Uterus (tissue), 3 donors: ENCODE measurements at regions not wholly inside any gene's neighbourhood (a gene's known extent, or its start where the extent isn't known, plus 50 kb on each side); places are given as distances from the start of the nearest gene placed in this dataset.

Experiments used
- DNase-seq, 2 donors: peaks; one replicate each; pipeline ENCODE4 v3.0.0-alpha.2; 2019 to 2020
- H3K27ac ChIP-seq, 2 donors: fragments of 200-600 bp; sonication (generic); 1 replicate in 1 of 2; 2 replicates in 1 of 2; pipeline ENCODE4 v1.5.1; 2016 to 2018
- H3K27me3 ChIP-seq, 2 donors: fragments of 200-600 bp; sonication (generic); one replicate each; pipeline ENCODE4 v1.5.1; 2018 to 2019; ENCODE audit warnings: control low read depth in 1 of 2
- H3K36me3 ChIP-seq, 2 donors: fragments of 200-600 bp; sonication (generic); one replicate each; pipeline ENCODE4 v1.5.1; 2019; ENCODE audit warnings: control low read depth in 1 of 2
- H3K4me1 ChIP-seq, 2 donors: fragments of 200-600 bp; sonication (generic); one replicate each; pipeline ENCODE4 v1.5.1; 2018 to 2019; ENCODE audit warnings: control low read depth in 1 of 2
- H3K4me3 ChIP-seq, 2 donors: fragments of 200-600 bp; sonication (generic); 1 replicate in 1 of 2; 2 replicates in 1 of 2; pipeline ENCODE4 v1.5.1; 2018 to 2019; ENCODE audit warnings: mild to moderate bottlenecking in 1 of 2
- H3K9me3 ChIP-seq, 2 donors: fragments of 200-600 bp; sonication (generic); one replicate each; pipeline ENCODE4 v1.5.1; 2019; ENCODE audit warnings: control low read depth in 1 of 2
- CTCF ChIP-seq, 4 experiments: fragments of 200-600 bp in 2 of 4; fragments of 450-650 bp in 2 of 4; sonication (generic) in 2 of 4; IDR thresholded peaks; one replicate each; pipeline ENCODE4 v1.5.1; 2016 to 2019; ENCODE audit warnings: antibody characterized with exemption in 4 of 4, mild to moderate bottlenecking in 2 of 4, moderate library complexity in 1 of 4
- POLR2A ChIP-seq, 2 donors: fragments of 450-650 bp; IDR thresholded peaks; one replicate each; pipeline ENCODE4 v1.6.1; 2016; ENCODE audit warnings: antibody characterized with exemption in 2 of 2, mild to moderate bottlenecking in 1 of 2, moderate library complexity in 1 of 2
- intact Hi-C: fragments of 100-400 bp; cut with DNase I; formaldehyde crosslinking; loops from one replicate; pipeline ENCODE4 v1.15.1; 2023; ENCODE audit warnings: low total_unique reads
- donor health status: DM: yes; HTN: yes; CAD: no.

DNA sequence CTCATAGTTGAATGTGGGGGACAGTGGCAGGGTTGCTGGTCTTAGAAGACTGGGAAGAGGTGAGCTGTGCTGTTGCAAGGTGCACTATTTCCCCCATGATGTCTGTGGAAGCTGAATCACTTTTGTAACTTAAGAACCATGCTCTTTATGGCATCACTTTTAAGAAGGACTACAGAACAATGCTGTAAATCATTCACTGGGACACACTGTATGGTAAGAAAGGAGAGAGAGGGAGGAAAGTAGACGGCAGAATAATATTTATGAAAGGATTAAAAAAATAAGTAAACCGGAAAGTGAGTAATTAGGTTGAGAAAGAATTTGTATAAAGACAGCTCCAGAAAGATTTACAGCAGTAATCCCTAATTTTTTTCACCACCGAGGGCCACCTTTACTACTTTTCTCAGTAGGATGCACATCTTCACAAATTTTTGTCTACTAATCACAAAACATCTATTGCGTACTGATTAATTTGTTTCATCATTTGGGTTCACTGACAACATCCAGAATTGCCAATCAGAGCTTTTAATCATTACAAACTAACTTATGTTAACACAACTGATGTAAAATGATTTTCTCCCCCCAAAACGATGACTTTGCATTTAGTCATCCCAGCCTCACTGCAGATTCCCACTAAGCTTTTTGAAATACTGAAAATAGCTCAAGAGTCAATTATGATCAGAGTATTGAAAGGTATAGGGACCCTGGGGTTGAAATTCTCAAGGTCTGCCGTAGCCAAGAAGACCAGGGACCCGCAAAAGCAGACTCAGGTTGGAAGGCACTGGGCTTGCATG is 560.7 kb upstream of the NOX3 start:
- H3K27ac ChIP-seq, result no peak overlapping the region
- H3K27me3 ChIP-seq, result no peaks in the 10 kb centered on the region
- DNase-seq, result no peak
- no peaks in the 10 kb centered on the region for H3K36me3 ChIP-seq
- H3K4me3 ChIP-seq, result no peak overlapping the region
- no peaks in the 10 kb centered on the region for H3K4me1 ChIP-seq
- no peaks in the 10 kb centered on the region for H3K9me3 ChIP-seq
- no peak for TF ChIP-seq CTCF (IDR thresholded peaks at IDR 0.05)
- intact Hi-C loops, result no loop called here

GRCh38 chr6:156013155-156013554 is 557.5 kb upstream of the NOX3 start:
- no peak for TF ChIP-seq POLR2A (IDR thresholded peaks at IDR 0.05)
- no peak for TF ChIP-seq CTCF (IDR thresholded peaks at IDR 0.05)
- H3K9me3 ChIP-seq, result no peaks in the 10 kb centered on the region
- no peak overlapping the region for H3K27ac ChIP-seq
- no peak for DNase-seq
- no peaks in the 10 kb centered on the region for H3K27me3 ChIP-seq
- intact Hi-C loops, result no loop called here
- no peak overlapping the region for H3K4me3 ChIP-seq
- no peaks in the 10 kb centered on the region for H3K36me3 ChIP-seq
- H3K4me1 ChIP-seq, result no peaks in the 10 kb centered on the region

- Histone ChIP-seq H3K4me1 (no peaks in the 10 kb centered on the region), H3K9me3 (no peaks in the 10 kb centered on the region), H3K4me3 (no peak overlapping the region), H3K27me3 (no peaks in the 10 kb centered on the region), H3K27ac (no peak overlapping the region), H3K36me3 (no peaks in the 10 kb centered on the region)
- no peak for DNase-seq
- TF ChIP-seq CTCF (IDR thresholded peaks at IDR 0.05) (no peak), POLR2A (IDR thresholded peaks at IDR 0.05) (no peak)
- intact Hi-C loops, result no loop called here
Observed at GRCh38 chr6:156009656-156010055, 554.0 kb upstream of the NOX3 start.

GRCh38 chr6:156004796-156005195 is 549.2 kb upstream of the NOX3 start:
- H3K4me1 ChIP-seq, result no peaks in the 10 kb centered on the region
- H3K36me3 ChIP-seq, result no peaks in the 10 kb centered on the region
- H3K27ac ChIP-seq, result no peak overlapping the region
- H3K4me3 ChIP-seq, result no peak overlapping the region
- TF ChIP-seq CTCF (IDR thresholded peaks at IDR 0.05) (no peak), POLR2A (IDR thresholded peaks at IDR 0.05) (no peak)
- no peak for DNase-seq
- no peaks in the 10 kb centered on the region for H3K27me3 ChIP-seq
- H3K9me3 ChIP-seq, result no peaks in the 10 kb centered on the region
- intact Hi-C loops, result no loop called here

DNA sequence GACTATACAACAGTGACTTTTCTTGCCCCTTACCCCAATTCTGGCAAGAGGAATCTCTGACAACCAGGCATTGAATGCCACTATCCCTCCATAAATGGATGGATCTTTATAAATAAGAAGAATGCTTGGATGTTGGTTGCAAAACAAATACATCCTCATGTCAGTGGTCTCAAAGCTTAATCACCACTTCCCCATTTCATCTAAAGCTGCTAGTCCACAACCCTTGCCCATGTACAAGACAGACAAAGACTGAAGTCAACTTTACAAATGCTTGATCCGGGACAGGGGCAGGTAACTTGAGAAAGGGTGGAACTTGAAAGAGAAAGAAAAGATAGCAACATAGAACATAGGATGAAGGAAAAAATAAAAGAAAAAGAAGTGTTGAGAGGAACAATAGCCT is 540.5 kb upstream of the NOX3 start:
- no peak overlapping the region for H3K4me3 ChIP-seq
- no peaks in the 10 kb centered on the region for H3K9me3 ChIP-seq
- H3K4me1 ChIP-seq, result no peaks in the 10 kb centered on the region
- TF ChIP-seq POLR2A (IDR thresholded peaks at IDR 0.05) (no peak), CTCF (IDR thresholded peaks at IDR 0.05) (no peak)
- no peaks in the 10 kb centered on the region for H3K36me3 ChIP-seq
- DNase-seq, result no peak
- no peak overlapping the region for H3K27ac ChIP-seq
- no peaks in the 10 kb centered on the region for H3K27me3 ChIP-seq
- intact Hi-C loops, result no loop called here
